ENCODE measurements at regions not wholly inside any gene's neighbourhood (a gene's known extent, or its start where the extent isn't known, plus 50 kb on each side); places are given as distances from the start of the nearest gene placed in this dataset.

DNA sequence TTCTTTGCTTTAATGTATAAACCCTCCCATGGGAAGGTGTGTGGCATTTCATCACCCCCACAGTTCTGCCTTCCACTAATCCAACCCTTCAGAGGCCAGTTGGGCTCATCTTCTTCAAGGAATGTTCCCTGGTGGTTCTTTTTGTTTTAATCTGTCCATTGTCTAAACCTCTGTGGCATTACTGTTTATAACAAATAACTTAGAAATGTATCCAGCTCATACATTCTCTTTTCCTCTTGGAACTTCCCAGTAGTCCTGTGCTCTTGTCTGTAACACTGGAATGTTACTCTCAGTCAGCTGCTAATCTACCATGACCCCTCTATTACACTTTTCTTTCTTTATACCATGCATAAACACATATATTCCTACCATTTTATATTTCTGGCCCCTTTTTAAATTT lies 213.5 kb upstream of the TARS1 start:
- H3K9me3 ChIP-seq = peaks cover 0 to 5% (median 0%) of the 10 kb centered on the region in 4 donors
- no peaks in the 10 kb centered on the region for H3K36me3 ChIP-seq
- peaks cover 0 to 13% (median 11%) of the 10 kb centered on the region in 4 donors for H3K4me1 ChIP-seq
- no peak for TF ChIP-seq POLR2A (IDR thresholded peaks at IDR 0.05; ENCODE audit: low read depth)
- TF ChIP-seq EP300 (IDR thresholded peaks at IDR 0.05) = no peak
- no peak for TF ChIP-seq POLR2AphosphoS5 (IDR thresholded peaks at IDR 0.05)
- no peak for TF ChIP-seq CTCF (IDR thresholded peaks at IDR 0.05)
- H3K27me3 ChIP-seq = no peaks in the 10 kb centered on the region
- intact Hi-C loops (cut with DNase I) = no loop called here
- DNase-seq (ENCODE audit: extremely low spot score) = no peak
- no peak overlapping the region for H3K4me3 ChIP-seq
- H3K27ac ChIP-seq (replicated peaks in 1 of 4) = no peak overlapping the region

DNA sequence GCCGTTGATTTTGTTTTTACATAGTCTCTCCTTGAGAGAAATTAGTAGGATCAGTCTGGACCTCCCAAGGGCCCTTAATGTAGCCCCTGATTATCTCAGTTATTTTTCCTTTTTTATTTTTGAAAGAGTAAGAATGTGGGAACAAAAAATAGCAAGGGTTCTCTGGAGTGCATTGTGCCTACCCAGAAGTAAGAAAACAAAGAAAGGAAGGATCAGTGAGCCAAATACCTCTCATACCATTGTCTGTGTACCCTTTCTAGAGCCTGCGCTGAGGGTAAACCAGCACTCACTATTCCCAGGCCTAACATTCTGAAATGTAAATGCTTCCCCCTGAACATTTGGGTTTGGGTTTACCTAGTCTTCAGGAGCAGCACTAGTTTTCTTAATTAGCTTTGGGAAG lies 213.0 kb upstream of the TARS1 start:
- no peak for DNase-seq (ENCODE audit: extremely low spot score)
- TF ChIP-seq CTCF (IDR thresholded peaks at IDR 0.05) (no peak), EP300 (IDR thresholded peaks at IDR 0.05) (no peak), POLR2AphosphoS5 (IDR thresholded peaks at IDR 0.05) (no peak), POLR2A (IDR thresholded peaks at IDR 0.05; ENCODE audit: low read depth) (no peak)
- Histone ChIP-seq H3K4me3 (no peak overlapping the region), H3K36me3 (no peaks in the 10 kb centered on the region), H3K9me3 (peaks cover 0 to 5% (median 0%) of the 10 kb centered on the region in 4 donors), H3K27me3 (no peaks in the 10 kb centered on the region), H3K27ac (replicated peaks in 1 of 4) (no peak overlapping the region), H3K4me1 (peaks cover 1 to 16% (median 12%) of the 10 kb centered on the region in 4 donors)
- WGBS = 80% methylated on average over 2 of the region's 2 CpGs
- intact Hi-C loops (cut with DNase I) = no loop called here

GRCh38 chr5:33228149-33228548 lies 212.6 kb upstream of the TARS1 start:
- H3K4me3 ChIP-seq = no peak overlapping the region
- H3K9me3 ChIP-seq = peaks cover 0 to 5% (median 0%) of the 10 kb centered on the region in 4 donors
- TF ChIP-seq CTCF (IDR thresholded peaks at IDR 0.05) (no peak), POLR2A (IDR thresholded peaks at IDR 0.05; ENCODE audit: low read depth) (no peak), POLR2AphosphoS5 (IDR thresholded peaks at IDR 0.05) (no peak), EP300 (IDR thresholded peaks at IDR 0.05) (no peak)
- H3K36me3 ChIP-seq = no peaks in the 10 kb centered on the region
- H3K4me1 ChIP-seq = peaks cover 5 to 20% (median 14%) of the 10 kb centered on the region in 4 donors
- intact Hi-C loops (cut with DNase I) = no loop called here
- no peak overlapping the region for H3K27ac ChIP-seq (replicated peaks in 1 of 4)
- no peak for DNase-seq (ENCODE audit: extremely low spot score)
- H3K27me3 ChIP-seq = no peaks in the 10 kb centered on the region
- 82% methylated on average over 3 of the region's 3 CpGs for WGBS

DNA sequence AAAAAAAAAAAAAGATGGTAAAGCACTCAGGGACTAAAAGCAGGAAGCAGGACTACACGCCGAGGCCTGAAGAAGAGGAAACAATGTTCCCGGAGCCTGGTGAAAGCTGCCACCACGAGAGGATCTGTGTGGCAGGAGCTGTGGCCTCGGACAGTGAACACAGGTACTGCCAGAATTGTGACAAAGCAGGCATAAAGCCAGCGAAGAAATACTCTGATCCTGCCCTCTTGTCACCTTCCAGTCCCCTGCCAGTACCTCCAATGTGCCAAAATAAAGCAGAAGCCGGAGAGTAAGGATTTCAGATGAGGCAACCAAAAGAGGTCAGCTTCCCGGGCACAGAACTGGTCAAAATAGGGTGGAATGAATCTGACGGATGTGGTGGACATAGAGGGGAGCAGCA lies 211.5 kb upstream of the TARS1 start:
- H3K4me1 ChIP-seq = peaks cover 8 to 25% (median 14%) of the 10 kb centered on the region in 4 donors
- no peak for DNase-seq (ENCODE audit: extremely low spot score)
- H3K27ac ChIP-seq (replicated peaks in 1 of 4) = no peak overlapping the region
- no peaks in the 10 kb centered on the region for H3K36me3 ChIP-seq
- no peak for TF ChIP-seq POLR2AphosphoS5 (IDR thresholded peaks at IDR 0.05)
- TF ChIP-seq EP300 (IDR thresholded peaks at IDR 0.05) = no peak
- TF ChIP-seq CTCF (IDR thresholded peaks at IDR 0.05) = no peak
- WGBS = 68% methylated on average over 9 of the region's 9 CpGs
- H3K9me3 ChIP-seq = peaks cover 0 to 5% (median 0%) of the 10 kb centered on the region in 4 donors
- intact Hi-C loops (cut with DNase I) = no loop called here
- H3K4me3 ChIP-seq = no peak overlapping the region
- no peaks in the 10 kb centered on the region for H3K27me3 ChIP-seq

GRCh38 chr5:33230467-33231078 lies 210.2 kb upstream of the TARS1 start:
- no peaks in the 10 kb centered on the region for H3K36me3 ChIP-seq
- no peak for TF ChIP-seq EP300 (IDR thresholded peaks at IDR 0.05)
- TF ChIP-seq POLR2AphosphoS5 (IDR thresholded peaks at IDR 0.05) = no peak
- TF ChIP-seq CTCF (IDR thresholded peaks at IDR 0.05) = no peak
- H3K27ac ChIP-seq (replicated peaks in 1 of 4) = no peak overlapping the region
- 76% methylated on average over 13 of the region's 13 CpGs for WGBS
- H3K4me1 ChIP-seq = peaks cover 8 to 25% (median 14%) of the 10 kb centered on the region in 4 donors
- no peak overlapping the region for H3K4me3 ChIP-seq
- H3K27me3 ChIP-seq = no peaks in the 10 kb centered on the region
- peaks cover 0 to 5% (median 0%) of the 10 kb centered on the region in 4 donors for H3K9me3 ChIP-seq
- no peak for DNase-seq (ENCODE audit: extremely low spot score)
- intact Hi-C loops (cut with DNase I) = no loop called here

All from esophagus muscularis mucosa (tissue), 4 donors.